ENCODE measurements at regions not wholly inside any gene's neighbourhood (a gene's known extent, or its start where the extent isn't known, plus 50 kb on each side); places are given as distances from the start of the nearest gene placed in this dataset.
"Not testable (repeated sequence)": the region's sequence is repeated elsewhere in the genome, so short reads cannot be mapped to it uniquely, and the experiment has no call there.

GRCh38 chrX:130502016-130502570, 100.3 kb downstream of the RBMX2 start:
- Histone ChIP-seq H3K4me3 (replicated peaks; ENCODE audit: insufficient read depth, low read length) (no peak overlapping the region), H3K27ac (replicated peaks) (no peak overlapping the region), H3K27me3 (ENCODE audit: insufficient read depth, poor library complexity, severe bottlenecking) (no peaks in the 10 kb centered on the region)
- TF ChIP-seq REST (IDR thresholded peaks at IDR 0.05; ENCODE audit: insufficient replicate concordance, low read depth) (no peak), SPI1 (IDR thresholded peaks at IDR 0.05; ENCODE audit: borderline replicate concordance, low read depth) (no peak), GABPA (IDR thresholded peaks at IDR 0.05; ENCODE audit: low read depth) (no peak), CTCF (IDR thresholded peaks at IDR 0.05; ENCODE audit: insufficient read depth, low read length) (no peak), POLR2AphosphoS5 (IDR thresholded peaks at IDR 0.05; ENCODE audit: low read depth) (no peak)
- DNase-seq (ENCODE audit: low read depth in 1 of 2, low spot score in 1 of 2) = no peak

GRCh38 chrX:130504019-130504418, 102.2 kb downstream of the RBMX2 start:
- Histone ChIP-seq H3K27me3 (ENCODE audit: insufficient read depth, poor library complexity, severe bottlenecking) (no peaks in the 10 kb centered on the region), H3K4me3 (replicated peaks; ENCODE audit: insufficient read depth, low read length) (no peak overlapping the region), H3K27ac (replicated peaks) (no peak overlapping the region)
- DNase-seq (ENCODE audit: low read depth in 1 of 2, low spot score in 1 of 2) = no peak
- TF ChIP-seq POLR2AphosphoS5 (IDR thresholded peaks at IDR 0.05; ENCODE audit: low read depth) = no peak
- TF ChIP-seq REST (IDR thresholded peaks at IDR 0.05; ENCODE audit: insufficient replicate concordance, low read depth) = no peak
- no peak for TF ChIP-seq GABPA (IDR thresholded peaks at IDR 0.05; ENCODE audit: low read depth)

- TF ChIP-seq POLR2AphosphoS5 (IDR thresholded peaks at IDR 0.05; ENCODE audit: low read depth) (no peak), SPI1 (IDR thresholded peaks at IDR 0.05; ENCODE audit: borderline replicate concordance, low read depth) (no peak), REST (IDR thresholded peaks at IDR 0.05; ENCODE audit: insufficient replicate concordance, low read depth) (no peak), CTCF (IDR thresholded peaks at IDR 0.05; ENCODE audit: insufficient read depth, low read length) (no peak), GABPA (IDR thresholded peaks at IDR 0.05; ENCODE audit: low read depth) (no peak)
Observed at GRCh38 chrX:130507015-130507414, 105.2 kb downstream of the RBMX2 start.

GRCh38 chrX:130512534-130512933, 110.7 kb downstream of the RBMX2 start:
- H3K4me3 ChIP-seq (replicated peaks; ENCODE audit: insufficient read depth, low read length); DNase-seq (ENCODE audit: low read depth in 1 of 2, low spot score in 1 of 2); H3K27ac ChIP-seq (replicated peaks); H3K27me3 ChIP-seq (ENCODE audit: insufficient read depth, poor library complexity, severe bottlenecking): not testable (repeated sequence)

More at GRCh38 chrX:130507015-130507414, 105.2 kb downstream of the RBMX2 start:
- Histone ChIP-seq H3K27ac (replicated peaks) (no peak overlapping the region), H3K27me3 (ENCODE audit: insufficient read depth, poor library complexity, severe bottlenecking) (no peaks in the 10 kb centered on the region), H3K4me3 (replicated peaks; ENCODE audit: insufficient read depth, low read length) (no peak overlapping the region)
- DNase-seq (ENCODE audit: low read depth in 1 of 2, low spot score in 1 of 2) = no peak
